ENCODE measurements at regions not wholly inside any gene's neighbourhood (a gene's known extent, or its start where the extent isn't known, plus 50 kb on each side); places are given as distances from the start of the nearest gene placed in this dataset.
"Not testable (repeated sequence)": the region's sequence is repeated elsewhere in the genome, so short reads cannot be mapped to it uniquely, and the experiment has no call there.

DNA sequence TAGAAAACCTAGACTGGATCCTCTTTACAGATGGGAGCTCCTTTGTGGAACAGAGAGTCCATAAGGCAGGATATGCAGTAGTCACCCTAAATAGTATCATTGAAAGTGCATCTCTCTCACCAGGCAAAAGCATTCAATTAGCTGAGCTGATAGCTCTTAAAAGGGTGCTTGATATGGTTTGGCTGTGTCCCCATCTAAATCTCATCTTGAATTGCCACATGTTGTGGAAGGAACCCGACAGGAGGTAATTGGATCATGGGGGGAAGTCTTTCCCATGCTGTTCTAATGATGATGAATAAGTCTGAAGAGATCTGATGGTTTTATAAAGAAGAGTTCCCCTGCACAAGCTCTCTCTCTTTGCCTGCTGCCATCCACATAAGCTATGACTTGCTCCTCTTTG lies 96.2 kb upstream of the RMP24 start:
- DNase-seq = no peak

DNA sequence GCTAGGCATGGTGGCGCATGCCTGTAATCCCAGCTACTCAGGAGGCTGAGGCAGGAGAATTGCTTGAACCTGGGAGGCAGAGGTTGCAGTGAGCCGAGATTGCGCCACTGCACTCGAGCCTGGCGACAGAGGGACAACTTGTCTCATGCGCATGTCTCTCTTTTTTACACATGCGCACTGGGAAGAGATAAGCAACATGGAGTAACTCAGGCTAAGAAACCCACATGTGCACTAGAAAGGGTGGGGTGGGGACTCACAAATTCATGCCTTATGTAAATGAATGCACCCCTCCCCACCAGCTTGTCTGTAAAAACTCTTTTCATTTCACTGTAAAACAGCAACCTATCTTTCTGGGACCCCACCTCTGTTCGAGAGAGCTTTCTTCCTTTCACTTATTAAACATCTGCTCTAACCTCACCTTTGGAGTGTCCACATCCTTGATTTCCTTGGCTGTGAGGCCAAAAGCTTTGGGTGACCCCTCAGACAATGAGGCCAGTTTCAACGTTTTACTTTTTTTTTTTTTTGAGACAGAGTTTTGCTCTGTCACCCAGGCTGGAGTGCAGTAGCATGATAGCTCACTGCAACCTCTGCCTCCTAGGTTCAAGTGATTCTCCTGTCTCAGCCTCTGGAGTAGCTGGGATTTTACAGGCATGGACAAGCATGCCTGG lies 91.6 kb upstream of the RMP24 start:
- no peak for DNase-seq

- no peak for DNase-seq
Observed at GRCh38 chr18:35888329-35888728, 84.2 kb upstream of the RMP24 start.

GRCh38 chr18:35889677-35890076 lies 82.8 kb upstream of the RMP24 start:
- no peak for DNase-seq

DNA sequence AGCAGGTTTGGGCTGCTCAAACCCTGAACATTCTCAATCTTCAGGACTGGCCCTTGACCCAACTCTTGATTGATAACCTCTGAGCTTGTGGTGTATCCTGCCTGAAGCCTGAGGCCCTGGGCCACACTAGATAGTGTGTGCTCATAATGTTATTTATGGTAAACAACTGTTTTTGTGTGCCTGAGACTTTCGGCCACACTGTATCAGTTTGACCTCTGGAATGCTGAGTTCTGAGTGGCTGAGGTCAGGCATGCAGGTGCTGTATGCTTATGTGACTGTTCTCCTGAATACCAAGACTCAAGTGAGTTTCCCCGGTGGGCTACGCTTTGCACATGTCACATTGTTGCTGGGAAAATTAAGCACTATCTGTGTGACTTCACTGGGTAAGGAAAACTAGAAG lies 82.2 kb upstream of the RMP24 start:
- no peak for DNase-seq

DNA sequence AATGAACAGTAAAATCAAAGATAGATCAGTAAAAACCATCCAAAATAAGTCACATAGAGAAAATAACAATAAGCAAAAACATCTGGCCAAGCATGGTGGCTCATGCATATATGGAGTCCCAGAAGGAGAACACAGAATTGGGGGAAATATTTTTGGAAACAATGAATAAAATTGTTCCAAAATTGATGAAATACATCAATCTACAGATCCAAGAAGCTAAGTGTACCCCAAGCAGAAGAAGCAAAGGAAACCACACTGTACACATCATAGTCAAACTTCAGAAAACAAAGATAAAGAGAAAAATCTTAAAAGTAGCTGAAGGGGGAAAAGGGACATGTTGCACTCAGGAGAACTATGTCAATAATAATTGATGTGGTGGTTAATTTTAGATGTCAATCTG lies 80.4 kb upstream of the RMP24 start:
- DNase-seq = no peak

DNA sequence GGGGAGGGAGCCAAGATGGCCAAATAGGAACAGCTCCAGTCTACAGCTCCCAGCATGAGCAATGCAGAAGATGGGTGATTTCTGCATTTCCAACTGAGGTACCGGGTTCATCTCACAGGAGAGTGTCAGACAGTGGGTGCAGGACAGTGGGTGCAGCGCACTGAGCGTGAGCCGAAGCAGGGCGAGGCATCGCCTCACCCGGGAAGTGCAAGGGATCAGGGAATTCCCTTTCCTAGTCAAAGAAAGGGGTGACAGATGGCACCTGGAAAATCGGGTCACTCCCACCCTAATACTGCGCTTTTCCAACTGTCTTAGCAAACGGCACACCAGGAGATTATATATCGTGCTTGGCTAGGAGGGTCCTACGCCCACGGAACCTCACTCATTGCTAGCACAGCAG lies 75.0 kb upstream of the RMP24 start:
- not testable (repeated sequence) for DNase-seq

DNA sequence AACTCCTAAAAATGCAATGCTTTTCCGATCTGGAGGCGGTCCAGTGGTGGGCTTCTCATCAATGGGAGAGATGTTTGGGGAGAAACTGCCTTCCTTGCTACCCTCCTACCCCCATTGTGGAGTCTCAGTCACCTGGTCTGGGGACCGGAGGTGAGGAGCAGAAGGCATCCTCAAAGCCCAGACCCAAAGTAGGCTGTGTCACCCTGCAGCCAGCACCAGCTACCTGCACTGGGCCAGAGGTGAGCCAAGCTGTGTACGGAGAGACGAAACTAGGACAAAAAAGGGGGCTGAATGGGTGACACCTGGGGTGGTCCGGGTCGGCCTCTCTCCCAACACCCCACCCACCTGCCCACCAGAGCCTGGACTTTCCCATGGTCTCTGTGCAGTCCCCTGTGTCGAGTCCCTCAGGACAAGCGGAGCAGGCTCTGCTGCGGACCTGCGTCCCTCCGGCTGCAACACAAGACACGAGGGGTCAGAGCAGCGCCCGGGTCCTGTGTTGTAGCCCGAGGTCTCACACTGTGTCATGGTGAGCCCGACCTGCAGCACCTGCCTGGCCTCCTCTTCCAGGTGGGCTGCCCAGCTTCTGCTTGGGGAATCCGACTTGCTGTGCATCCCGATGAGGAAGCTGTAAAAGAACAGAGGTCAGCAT lies 68.0 kb upstream of the RMP24 start:
- no peak for DNase-seq

GRCh38 chr18:35905436-35905835 lies 67.0 kb upstream of the RMP24 start:
- no peak for DNase-seq

DNA sequence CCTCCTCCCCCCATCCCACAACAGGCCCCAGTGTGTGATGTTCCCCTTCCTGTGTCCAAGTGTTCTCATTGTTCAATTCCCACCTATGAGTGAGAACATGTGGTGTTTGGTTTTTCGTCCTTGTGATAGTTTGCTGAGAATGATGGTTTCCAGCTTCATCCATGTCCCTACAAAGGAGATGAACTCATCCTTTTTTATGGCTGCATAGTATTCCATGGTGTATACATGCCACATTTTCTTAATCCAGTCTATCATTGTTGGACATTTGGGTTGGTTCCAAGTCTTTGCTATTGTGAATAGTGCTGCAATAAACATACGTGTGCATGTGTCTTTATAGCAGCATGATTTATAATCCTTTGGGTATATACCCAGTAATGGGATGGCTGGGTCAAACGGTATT lies 66.2 kb upstream of the RMP24 start:
- not testable (repeated sequence) for DNase-seq

DNA sequence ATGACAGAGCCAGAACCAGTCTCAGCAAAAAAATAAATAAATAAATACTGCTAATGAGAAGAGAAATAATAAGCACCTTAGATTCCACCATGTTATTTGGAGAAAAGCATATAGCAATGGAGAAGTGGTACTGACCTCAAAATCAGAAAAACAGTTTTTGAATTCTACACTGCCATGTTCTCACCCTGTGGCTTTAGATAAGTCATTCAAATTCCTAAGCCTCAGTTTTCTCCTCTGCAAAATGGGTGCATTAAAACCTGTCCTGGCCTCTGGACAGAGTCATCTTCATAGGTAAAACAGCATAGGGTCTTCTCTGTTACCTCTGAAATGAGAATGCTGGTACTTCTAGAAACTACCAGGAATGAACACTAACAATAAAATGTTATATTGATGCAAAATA lies 62.2 kb upstream of the RMP24 start:
- no peak for DNase-seq

GRCh38 chr18:35912332-35912731 lies 60.1 kb upstream of the RMP24 start:
- DNase-seq = no peak

GRCh38 chr18:35915056-35915455 lies 57.4 kb upstream of the RMP24 start:
- DNase-seq = no peak

DNA sequence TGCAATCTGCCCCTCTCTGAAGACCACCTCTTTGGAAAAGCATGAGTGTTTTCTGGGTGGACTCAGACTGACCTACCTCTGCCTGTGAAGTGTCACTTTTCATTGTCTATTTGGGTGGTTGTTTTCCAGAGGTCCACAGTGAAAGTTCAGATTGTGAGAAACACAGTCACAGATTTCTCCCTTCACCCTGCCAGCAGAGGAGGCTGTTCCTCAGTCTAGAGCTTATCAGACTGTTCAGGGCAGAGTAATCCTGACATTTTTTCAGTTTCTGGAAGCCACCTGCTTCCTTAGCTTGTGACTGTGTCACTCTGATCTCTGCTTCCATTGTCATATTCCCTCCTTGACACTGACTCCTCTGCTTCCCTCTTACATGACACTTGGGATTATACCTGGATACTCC lies 55.4 kb upstream of the RMP24 start:
- no peak for DNase-seq

DNA sequence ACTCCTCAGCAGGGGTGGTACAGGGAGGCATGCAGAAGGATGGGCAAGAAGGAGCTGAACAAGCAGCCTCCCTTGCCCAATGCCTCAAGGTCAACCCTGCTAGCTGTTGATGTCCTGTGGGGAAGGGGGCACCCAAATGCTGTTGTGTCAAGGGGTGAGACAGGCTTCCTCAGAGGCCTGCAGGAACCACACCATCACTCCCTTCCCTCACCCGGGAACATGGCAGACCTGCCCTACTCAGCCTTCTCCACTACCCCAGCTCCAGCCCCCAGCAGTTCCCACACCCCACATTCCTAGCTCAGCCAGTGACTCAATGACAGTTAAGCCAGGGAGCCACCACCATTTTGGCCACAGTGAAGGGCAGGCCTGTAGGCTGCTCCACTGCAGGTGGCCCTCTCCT lies 53.9 kb upstream of the RMP24 start:
- DNase-seq = no peak

GRCh38 chr18:35919179-35919578 lies 53.3 kb upstream of the RMP24 start:
- DNase-seq = no peak

GRCh38 chr18:35920623-35921022 lies 51.9 kb upstream of the RMP24 start:
- DNase-seq = no peak
